ENCODE measurements at regions not wholly inside any gene's neighbourhood (a gene's known extent, or its start where the extent isn't known, plus 50 kb on each side); places are given as distances from the start of the nearest gene placed in this dataset.

- TF ChIP-seq CTCF (IDR thresholded peaks at IDR 0.05), result no peak
- DNase-seq (ENCODE audit: low spot score), result no peak
- no peak overlapping the region for H3K27ac ChIP-seq
- H3K4me3 ChIP-seq, result no peak overlapping the region
Measured at GRCh38 chr7:136601772-136602171, 266.7 kb upstream of the CHRM2 start.

GRCh38 chr7:136600475-136600874, 268.0 kb upstream of the CHRM2 start:
- Histone ChIP-seq H3K4me3 (no peak overlapping the region), H3K27ac (no peak overlapping the region)
- no peak for DNase-seq (ENCODE audit: low spot score)
- TF ChIP-seq CTCF (IDR thresholded peaks at IDR 0.05), result no peak

- Histone ChIP-seq H3K27ac (no peak overlapping the region), H3K4me3 (no peak overlapping the region)
- no peak for DNase-seq (ENCODE audit: low spot score)
- TF ChIP-seq CTCF (IDR thresholded peaks at IDR 0.05), result no peak
Measured at GRCh38 chr7:136594739-136595144, 273.7 kb upstream of the CHRM2 start.

GRCh38 chr7:136588216-136588615, 280.2 kb upstream of the CHRM2 start:
- no peak for TF ChIP-seq CTCF (IDR thresholded peaks at IDR 0.05)
- no peak for DNase-seq (ENCODE audit: low spot score)
- no peak overlapping the region for H3K27ac ChIP-seq
- no peak overlapping the region for H3K4me3 ChIP-seq

- H3K27ac ChIP-seq, result no peak overlapping the region
- no peak for TF ChIP-seq CTCF (IDR thresholded peaks at IDR 0.05)
- DNase-seq (ENCODE audit: low spot score), result no peak
- no peak overlapping the region for H3K4me3 ChIP-seq
Measured at GRCh38 chr7:136585954-136586670, 282.3 kb upstream of the CHRM2 start.

- no peak for TF ChIP-seq CTCF (IDR thresholded peaks at IDR 0.05)
- Histone ChIP-seq H3K27ac (no peak overlapping the region), H3K4me3 (no peak overlapping the region)
- DNase-seq (ENCODE audit: low spot score), result no peak
Measured at GRCh38 chr7:136566491-136566890, 302.0 kb upstream of the CHRM2 start.

GRCh38 chr7:136555933-136556332, 312.5 kb upstream of the CHRM2 start:
- no peak for TF ChIP-seq CTCF (IDR thresholded peaks at IDR 0.05)
- H3K4me3 ChIP-seq, result no peak overlapping the region
- no peak overlapping the region for H3K27ac ChIP-seq
- no peak for DNase-seq (ENCODE audit: low spot score)
